GM12878 (cell line): ENCODE measurements at regions not wholly inside any gene's neighbourhood (a gene's known extent, or its start where the extent isn't known, plus 50 kb on each side); places are given as distances from the start of the nearest gene placed in this dataset.
"Not testable (repeated sequence)": the region's sequence is repeated elsewhere in the genome, so short reads cannot be mapped to it uniquely, and the experiment has no call there.

Experiments used
- ATAC-seq: fragments of 200-7000 bp; cut with Tn5 transposase; 3 replicates; pipeline ENCODE4 v1.9.1; 2020; ENCODE audit warnings: mild to moderate bottlenecking, moderate library complexity
- BruUV-seq: library from RNA; stranded (reverse); fragments of 400-500 nt; replicated peaks from 2 replicates; lab custom pipeline; 2021; lab: Mats Ljungman, UMichigan
- CTCF ChIA-PET: fragments of 300-600 bp; sonication (Branson Sonifier 250); formaldehyde crosslinking; extraction: SDS; loops from one replicate; lab custom pipeline; 2021; ENCODE audit warnings: inconsistent platforms; lab: Yijun Ruan, JAX
- POLR2A ChIA-PET: fragments of 350-600 bp; formaldehyde crosslinking; extraction: SDS; loops from one replicate; lab custom pipeline; 2021; ENCODE audit warnings: inconsistent platforms; lab: Charles Lee
- RAD21 ChIA-PET: fragments of 300-600 bp; sonication (Branson Sonifier 250); formaldehyde crosslinking; loops from one replicate; lab custom pipeline; 2023; ENCODE audit warnings: antibody characterized with exemption; ENCODE audit not compliant: unreplicated experiment; lab: Charles Lee
- SMC1A ChIA-PET: fragments of 300-600 bp; sonication (Branson Sonifier 250); formaldehyde crosslinking; loops from one replicate; lab custom pipeline; 2023; ENCODE audit not compliant: unreplicated experiment, uncharacterized antibody; lab: Charles Lee
- DNase-seq: peaks from one replicate; pipeline ENCODE4 v3.0.0-alpha.2; 2011; ENCODE audit warnings: low read depth, low spot score
- FAIRE-seq: peaks from 3 replicates; lab custom pipeline; 2011; peaks lifted over from hg19 to GRCh38; lab: Jason Lieb, UNC
- H2AFZ ChIP-seq: 2 replicates; pipeline ENCODE4 v1.6.0; 2011; ENCODE audit warnings: low read depth, low read length, control low read depth; ENCODE audit not compliant: control insufficient read depth
- H3K27ac ChIP-seq: 2 replicates; pipeline ENCODE4 v1.5.1; 2011; ENCODE audit warnings: control low read depth; ENCODE audit not compliant: control insufficient read depth, insufficient read depth
- H3K27me3 ChIP-seq, 2 experiments: replicated peaks in 1 of 2; 2 replicates each; pipeline versions ENCODE4 v1.6.0 to v1.6.1; 2011; ENCODE audit warnings: low read length in 1 of 2; ENCODE audit not compliant: control insufficient read depth in 2 of 2, insufficient read depth in 2 of 2
- H3K36me3 ChIP-seq, 2 experiments: 2 replicates each; pipeline ENCODE4 v1.5.1; 2011; ENCODE audit warnings: low read length in 1 of 2; ENCODE audit not compliant: control insufficient read depth in 2 of 2, insufficient read depth in 2 of 2
- H3K4me1 ChIP-seq: 2 replicates; pipeline ENCODE4 v1.6.1; 2011; ENCODE audit warnings: mild to moderate bottlenecking, low read length, moderate library complexity, mixed read lengths; ENCODE audit not compliant: control insufficient read depth, insufficient read depth
- H3K4me2 ChIP-seq: 2 replicates; pipeline ENCODE4 v1.6.0; 2011; ENCODE audit warnings: control low read depth; ENCODE audit not compliant: control insufficient read depth, insufficient read depth
- H3K4me3 ChIP-seq: fragments of 200-600 bp; sonication (generic); 2 replicates; pipeline ENCODE4 v1.5.1; 2016
- H3K79me2 ChIP-seq: 2 replicates; pipeline ENCODE4 v1.6.0; 2011; ENCODE audit warnings: low read length; ENCODE audit not compliant: control insufficient read depth, insufficient read depth
- H3K9ac ChIP-seq: 2 replicates; pipeline ENCODE4 v1.8.0; 2011; ENCODE audit warnings: low read length, control low read depth, mixed read lengths; ENCODE audit not compliant: control insufficient read depth, insufficient read depth
- H3K9me3 ChIP-seq: replicated peaks from 3 replicates; pipeline ENCODE4 v1.5.1; 2011; ENCODE audit warnings: mild to moderate bottlenecking, low read length; ENCODE audit not compliant: control insufficient read depth, insufficient read depth
- H4K20me1 ChIP-seq: 2 replicates; pipeline ENCODE4 v1.6.0; 2011; ENCODE audit not compliant: control insufficient read depth, insufficient read depth
- WGBS: methylation state at CpG from one replicate; pipeline ENCODE4 v1.1.6; 2016; ENCODE audit warnings: low lambda C conversion rate; ENCODE audit not compliant: insufficient replicate concordance, insufficient coverage; ENCODE audit errors: missing lambda C conversion rate; 5-methylcytosine and 5-hydroxymethylcytosine counted together
- in situ Hi-C: fragments of 300-500 bp; cut with MboI; formaldehyde crosslinking; loops from 9 replicates; pipeline ENCODE4 v1.14.3; 2018; ENCODE audit warnings: mixed read lengths
- intact Hi-C: fragments of 100-400 bp; cut with micrococcal nuclease; formaldehyde crosslinking; loops from one replicate; pipeline ENCODE4 v1.14.2; 2022; ENCODE audit not compliant: unreplicated experiment

- H3K79me2 ChIP-seq, FAIRE-seq, POLR2A ChIA-PET, BruUV-seq, H3K9ac ChIP-seq, CTCF ChIA-PET, H3K4me2 ChIP-seq, intact Hi-C loops, H4K20me1 ChIP-seq, H2AFZ ChIP-seq, H3K36me3 ChIP-seq, H3K27ac ChIP-seq, in situ Hi-C loops, H3K27me3 ChIP-seq, H3K4me3 ChIP-seq, DNase-seq, H3K9me3 ChIP-seq, H3K4me1 ChIP-seq, SMC1A ChIA-PET, RAD21 ChIA-PET, ATAC-seq: not testable (repeated sequence)
- whole genome bisulfite sequencing: 0% methylated on average over 2 of the region's 4 CpGs
These were observed 489.9 kb upstream of the IMPG1 start for GRCh38 chr6:76562371-76562770.

DNA sequence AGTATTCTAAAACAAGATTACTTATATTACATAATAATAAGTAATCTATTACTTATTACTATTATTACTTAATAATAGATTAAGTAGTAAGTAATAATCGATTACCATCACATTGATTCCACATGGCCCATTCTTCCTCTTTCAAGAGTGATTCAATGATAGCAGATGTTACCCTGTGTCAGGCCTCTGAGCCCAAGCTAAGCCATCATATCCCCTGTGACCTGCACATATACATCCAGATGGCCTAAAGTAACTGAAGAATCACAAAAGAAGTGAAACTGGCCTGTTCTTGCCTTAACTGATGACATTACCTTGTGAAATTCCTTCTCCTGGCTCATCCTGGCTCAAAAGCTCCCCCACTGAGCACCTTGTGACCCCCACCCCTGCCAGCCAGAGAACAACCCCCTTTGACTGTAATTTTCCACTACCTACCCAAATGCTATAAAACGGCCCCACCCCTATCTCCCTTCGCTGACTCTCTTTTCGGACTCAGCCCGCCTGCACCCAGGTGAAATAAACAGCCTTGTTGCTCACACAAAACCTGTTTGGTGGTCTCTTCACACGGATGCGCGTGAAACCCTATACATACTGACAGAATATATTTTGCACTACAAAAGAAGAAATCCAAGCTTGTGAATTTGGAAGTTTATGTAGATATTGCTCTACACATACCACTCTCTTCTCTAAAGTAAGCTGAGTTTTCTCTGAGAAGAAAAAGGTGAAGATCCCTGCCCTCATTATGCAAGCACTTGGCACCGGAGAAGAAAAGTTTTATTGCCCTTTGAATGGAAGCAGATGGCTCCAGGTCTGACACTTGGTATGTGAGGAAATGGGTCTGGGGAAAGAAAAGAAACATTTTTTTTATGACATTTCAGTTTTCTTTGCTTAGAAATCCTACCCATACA lies 488.6 kb upstream of the IMPG1 start:
- H3K9ac ChIP-seq, H3K9me3 ChIP-seq, intact Hi-C loops, H3K79me2 ChIP-seq, H3K27me3 ChIP-seq, DNase-seq, H2AFZ ChIP-seq, H3K4me3 ChIP-seq, ATAC-seq, H3K27ac ChIP-seq, H4K20me1 ChIP-seq, H3K4me2 ChIP-seq, CTCF ChIA-PET, H3K36me3 ChIP-seq, in situ Hi-C loops, POLR2A ChIA-PET, H3K4me1 ChIP-seq, RAD21 ChIA-PET, FAIRE-seq, BruUV-seq, SMC1A ChIA-PET: not testable (repeated sequence)
- WGBS: 25% methylated on average over 9 of the region's 9 CpGs
